Trophoblast cell (in vitro differentiated cells and primary cell): ENCODE measurements at regions not wholly inside any gene's neighbourhood (a gene's known extent, or its start where the extent isn't known, plus 50 kb on each side); places are given as distances from the start of the nearest gene placed in this dataset.

ENCODE experiments used
- DNase-seq, 2 donors: peaks; one replicate each; pipeline ENCODE4 v3.0.0-alpha.2; 2016
- H2AFZ ChIP-seq: 2 replicates; pipeline ENCODE4 v1.6.1; 2013; ENCODE audit warnings: low read length, moderate library complexity, mild to moderate bottlenecking; ENCODE audit not compliant: insufficient read depth, poor library complexity
- H2AK5ac ChIP-seq: 2 replicates; pipeline ENCODE4 v1.6.1; 2013; ENCODE audit warnings: mild to moderate bottlenecking, low read length
- H2BK120ac ChIP-seq: 2 replicates; pipeline ENCODE4 v1.6.1; 2013; ENCODE audit warnings: low read length, mild to moderate bottlenecking, moderate library complexity; ENCODE audit not compliant: insufficient read depth, poor library complexity
- H2BK12ac ChIP-seq: 2 replicates; pipeline ENCODE4 v1.6.1; 2013; ENCODE audit warnings: mild to moderate bottlenecking, low read length, moderate library complexity
- H2BK5ac ChIP-seq: 2 replicates; pipeline ENCODE4 v1.6.1; 2013; ENCODE audit warnings: low read length, low read depth, moderate library complexity, mild to moderate bottlenecking; ENCODE audit not compliant: poor library complexity
- H3K14ac ChIP-seq: 2 replicates; pipeline ENCODE4 v1.6.1; 2013; ENCODE audit warnings: mild to moderate bottlenecking, low read length
- H3K18ac ChIP-seq: 2 replicates; pipeline ENCODE4 v1.6.1; 2013; ENCODE audit warnings: mild to moderate bottlenecking, low read length
- H3K23ac ChIP-seq: 2 replicates; pipeline ENCODE4 v1.6.1; 2013; ENCODE audit warnings: low read length
- H3K27ac ChIP-seq: 2 replicates; pipeline ENCODE4 v1.5.1; 2013; ENCODE audit warnings: low read depth, mild to moderate bottlenecking, inconsistent platforms, low read length, moderate library complexity
- H3K27me3 ChIP-seq: 2 replicates; pipeline ENCODE4 v1.6.1; 2013; ENCODE audit warnings: inconsistent platforms, mild to moderate bottlenecking, low read length, moderate library complexity; ENCODE audit not compliant: insufficient read depth
- H3K36me3 ChIP-seq, 2 experiments: 1 replicate in 1 of 2; 2 replicates in 1 of 2; pipeline ENCODE4 v1.6.1; 2013; ENCODE audit warnings: low read length in 2 of 2, mild to moderate bottlenecking in 2 of 2, moderate library complexity in 1 of 2; ENCODE audit not compliant: insufficient read depth in 2 of 2, control insufficient read depth in 1 of 2
- H3K4ac ChIP-seq: 2 replicates; pipeline ENCODE4 v1.6.1; 2013; ENCODE audit warnings: low read depth, mild to moderate bottlenecking, low read length, moderate library complexity
- H3K4me1 ChIP-seq, 2 experiments: 1 replicate in 1 of 2; 2 replicates in 1 of 2; pipeline ENCODE4 v1.6.1; 2013; ENCODE audit warnings: low read length in 2 of 2, mild to moderate bottlenecking in 2 of 2, moderate library complexity in 1 of 2; ENCODE audit not compliant: insufficient read depth in 2 of 2, control insufficient read depth in 1 of 2
- H3K4me2 ChIP-seq: 2 replicates; pipeline ENCODE4 v1.6.1; 2013; ENCODE audit warnings: inconsistent platforms, mild to moderate bottlenecking, low read length, moderate library complexity
- H3K4me3 ChIP-seq: 2 replicates; pipeline ENCODE4 v1.5.1; 2013; ENCODE audit warnings: mild to moderate bottlenecking, low read depth, low read length, inconsistent platforms
- H3K79me1 ChIP-seq: one replicate; pipeline ENCODE4 v1.6.1; 2013; ENCODE audit warnings: low read length
- H3K79me2 ChIP-seq: 2 replicates; pipeline ENCODE4 v1.6.1; 2013; ENCODE audit warnings: low read length, mild to moderate bottlenecking; ENCODE audit not compliant: control insufficient read depth, insufficient read depth, poor library complexity
- H3K9ac ChIP-seq: 2 replicates; pipeline ENCODE4 v1.6.1; 2013; ENCODE audit warnings: mild to moderate bottlenecking, low read length
- H3K9me3 ChIP-seq: 2 replicates; pipeline ENCODE4 v1.6.1; 2013; ENCODE audit warnings: low read depth, mild to moderate bottlenecking, control low read depth, inconsistent platforms, low read length; ENCODE audit not compliant: insufficient read depth
- H4K12ac ChIP-seq: 2 replicates; pipeline ENCODE4 v1.6.1; 2013; ENCODE audit warnings: low read depth, mild to moderate bottlenecking, low read length, moderate library complexity
- H4K8ac ChIP-seq: 2 replicates; pipeline ENCODE4 v1.6.1; 2013; ENCODE audit warnings: low read depth, mild to moderate bottlenecking, low read length, moderate library complexity
- H4K91ac ChIP-seq: one replicate; pipeline ENCODE4 v1.6.1; 2013; ENCODE audit warnings: low read depth, mild to moderate bottlenecking, low read length, moderate library complexity
- WGBS: extraction: QIAGEN DNeasy Blood & Tissue Kit; methylation state at CpG from one replicate; pipeline ENCODE4 v1.1.7; 2013; ENCODE audit warnings: missing lambda C conversion rate; ENCODE audit not compliant: insufficient read length, insufficient coverage; ENCODE audit errors: extremely low coverage; 5-methylcytosine and 5-hydroxymethylcytosine counted together

DNA sequence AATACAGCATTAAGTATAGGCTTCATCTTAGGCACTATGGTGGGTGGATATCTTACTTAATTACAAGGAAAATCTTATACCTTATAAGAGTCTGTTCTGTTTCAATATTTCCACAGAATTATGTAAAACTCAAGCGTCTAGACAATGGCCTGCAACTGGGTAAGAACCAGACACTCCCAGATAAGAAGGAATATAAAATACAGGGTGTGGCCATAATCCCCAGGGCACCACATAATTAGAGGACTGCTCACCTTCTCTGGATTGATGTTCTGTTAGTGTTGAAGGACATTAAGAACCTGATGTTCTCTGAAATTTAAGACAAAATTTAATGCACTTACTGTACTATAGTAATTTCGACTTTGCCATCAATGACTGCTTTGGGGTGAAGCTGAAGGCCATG is 198.2 kb upstream of the ARSJ start:
- no peak overlapping the region for H2BK5ac ChIP-seq
- no peaks in the 10 kb centered on the region for H3K27me3 ChIP-seq
- no peak overlapping the region for H3K27ac ChIP-seq
- no peaks in the 10 kb centered on the region for H3K79me1 ChIP-seq
- no peak overlapping the region for H3K4me2 ChIP-seq
- no peak overlapping the region for H3K14ac ChIP-seq
- H3K23ac ChIP-seq, result no peak overlapping the region
- no peak overlapping the region for H3K4ac ChIP-seq
- H3K18ac ChIP-seq, result no peak overlapping the region
- no peaks in the 10 kb centered on the region for H3K79me2 ChIP-seq
- H3K9me3 ChIP-seq, result no peaks in the 10 kb centered on the region
- H2AK5ac ChIP-seq, result no peak overlapping the region
- no peak overlapping the region for H4K12ac ChIP-seq
- whole genome bisulfite sequencing, result no CpG with 5 or more reads among the region's 2 CpGs
- no peak overlapping the region for H2BK120ac ChIP-seq
- H2BK12ac ChIP-seq, result no peak overlapping the region
- no peak overlapping the region for H4K91ac ChIP-seq
- no peak for DNase-seq
- H3K36me3 ChIP-seq, result no peaks in the 10 kb centered on the region
- no peak overlapping the region for H4K8ac ChIP-seq
- no peak overlapping the region for H3K4me3 ChIP-seq
- H3K9ac ChIP-seq, result no peak overlapping the region
- no peaks in the 10 kb centered on the region for H3K4me1 ChIP-seq
- no peak overlapping the region for H2AFZ ChIP-seq

DNA sequence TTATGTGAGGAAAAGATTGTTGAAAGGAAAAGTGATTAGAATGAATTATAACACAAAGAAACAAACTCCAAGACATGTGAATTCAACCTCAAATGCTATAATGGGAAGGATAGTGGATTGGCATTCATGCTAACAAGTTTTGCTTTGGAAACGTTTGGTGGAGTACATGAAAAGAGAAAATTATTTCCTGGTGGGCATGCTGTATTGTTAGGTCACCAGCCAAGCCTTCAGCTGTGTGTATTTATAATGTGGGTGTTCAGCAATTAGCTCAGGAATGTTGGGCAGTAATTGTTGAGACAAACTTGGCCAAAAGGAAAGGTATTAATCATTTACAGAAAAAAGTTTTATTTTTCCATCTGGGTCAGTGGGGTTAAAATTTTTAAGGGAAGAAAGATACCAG is 198.9 kb upstream of the ARSJ start:
- no peak overlapping the region for H4K8ac ChIP-seq
- H3K14ac ChIP-seq, result no peak overlapping the region
- no peak overlapping the region for H2BK120ac ChIP-seq
- no peaks in the 10 kb centered on the region for H3K27me3 ChIP-seq
- no peak overlapping the region for H3K9ac ChIP-seq
- WGBS, result no CpG with 5 or more reads among the region's 1 CpG
- no peak overlapping the region for H2AFZ ChIP-seq
- no peak overlapping the region for H3K18ac ChIP-seq
- no peak for DNase-seq
- H2BK5ac ChIP-seq, result no peak overlapping the region
- H3K36me3 ChIP-seq, result no peaks in the 10 kb centered on the region
- no peak overlapping the region for H2BK12ac ChIP-seq
- no peaks in the 10 kb centered on the region for H3K4me1 ChIP-seq
- peaks cover 5% of the 10 kb centered on the region for H3K9me3 ChIP-seq
- H3K4me2 ChIP-seq, result no peak overlapping the region
- no peak overlapping the region for H3K4ac ChIP-seq
- H3K23ac ChIP-seq, result no peak overlapping the region
- no peaks in the 10 kb centered on the region for H3K79me1 ChIP-seq
- H4K91ac ChIP-seq, result no peak overlapping the region
- no peak overlapping the region for H3K27ac ChIP-seq
- no peak overlapping the region for H4K12ac ChIP-seq
- no peaks in the 10 kb centered on the region for H3K79me2 ChIP-seq
- H2AK5ac ChIP-seq, result no peak overlapping the region
- H3K4me3 ChIP-seq, result no peak overlapping the region

DNA sequence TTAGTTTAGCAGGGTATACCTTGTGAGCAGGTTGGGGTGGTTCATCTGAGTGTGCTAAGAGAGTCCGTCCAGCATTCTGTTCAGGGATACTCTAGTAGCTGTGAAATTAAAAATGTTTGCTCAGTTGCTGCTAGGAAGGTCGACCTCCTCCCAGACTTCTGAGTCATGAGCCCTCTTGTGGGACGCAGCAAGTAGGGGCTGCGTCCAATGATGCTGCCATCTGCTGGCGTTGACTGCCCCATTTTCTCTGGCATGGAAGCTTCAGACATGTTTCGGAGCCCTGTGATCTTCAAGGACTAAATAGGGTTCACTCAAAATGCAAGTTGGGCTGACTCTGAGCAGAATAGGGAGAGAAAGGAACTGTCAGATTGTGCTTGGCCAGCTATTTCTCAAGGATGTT is 201.0 kb upstream of the ARSJ start:
- H3K23ac ChIP-seq, result no peak overlapping the region
- no CpG with 5 or more reads among the region's 6 CpGs for WGBS
- no peak overlapping the region for H3K9ac ChIP-seq
- H3K36me3 ChIP-seq, result no peaks in the 10 kb centered on the region
- H2AFZ ChIP-seq, result no peak overlapping the region
- H3K27ac ChIP-seq, result no peak overlapping the region
- no peak overlapping the region for H3K4me3 ChIP-seq
- peaks cover 5% of the 10 kb centered on the region for H3K9me3 ChIP-seq
- no peak overlapping the region for H2BK12ac ChIP-seq
- peak in 1 of 2 donors; percentile 19 for DNase-seq
- no peaks in the 10 kb centered on the region for H3K79me2 ChIP-seq
- no peak overlapping the region for H2AK5ac ChIP-seq
- H4K91ac ChIP-seq, result no peak overlapping the region
- no peaks in the 10 kb centered on the region for H3K4me1 ChIP-seq
- H4K12ac ChIP-seq, result no peak overlapping the region
- no peaks in the 10 kb centered on the region for H3K79me1 ChIP-seq
- no peak overlapping the region for H3K4me2 ChIP-seq
- no peak overlapping the region for H3K18ac ChIP-seq
- no peak overlapping the region for H3K4ac ChIP-seq
- H4K8ac ChIP-seq, result no peak overlapping the region
- H3K14ac ChIP-seq, result no peak overlapping the region
- H2BK5ac ChIP-seq, result no peak overlapping the region
- H3K27me3 ChIP-seq, result no peaks in the 10 kb centered on the region
- H2BK120ac ChIP-seq, result no peak overlapping the region

DNA sequence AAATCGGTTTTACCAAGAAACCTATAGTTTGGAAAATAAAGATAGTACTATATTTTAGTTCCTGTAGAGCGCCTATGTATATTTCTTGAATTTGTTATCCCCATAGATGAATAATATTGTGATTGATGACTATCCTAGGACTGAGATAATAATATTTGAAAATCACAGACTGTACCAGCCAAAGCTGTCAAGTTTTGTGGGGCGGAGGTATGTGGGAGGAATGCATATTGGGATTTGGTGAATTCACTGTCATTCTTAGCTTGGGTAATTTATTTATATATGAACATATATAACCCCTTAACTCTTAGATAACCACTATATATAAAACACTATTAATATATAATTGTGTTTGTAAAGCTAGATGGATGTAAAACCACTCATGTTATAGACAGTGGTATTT is 205.5 kb upstream of the ARSJ start:
- Histone ChIP-seq H4K91ac (no peak overlapping the region), H2BK12ac (no peak overlapping the region), H3K4ac (no peak overlapping the region), H2BK120ac (no peak overlapping the region), H3K4me1 (no peaks in the 10 kb centered on the region), H4K8ac (no peak overlapping the region), H4K12ac (no peak overlapping the region), H3K4me2 (no peak overlapping the region), H3K27ac (no peak overlapping the region), H2AFZ (no peak overlapping the region), H3K18ac (no peak overlapping the region), H3K79me2 (no peaks in the 10 kb centered on the region), H2BK5ac (no peak overlapping the region), H3K9ac (no peak overlapping the region), H3K79me1 (no peaks in the 10 kb centered on the region), H3K27me3 (no peaks in the 10 kb centered on the region), H3K36me3 (no peaks in the 10 kb centered on the region), H2AK5ac (no peak overlapping the region), H3K4me3 (no peak overlapping the region), H3K14ac (no peak overlapping the region), H3K9me3 (peaks cover 5% of the 10 kb centered on the region), H3K23ac (no peak overlapping the region)
- no CpG with 5 or more reads among the region's 3 CpGs for WGBS
- DNase-seq, result no peak

DNA sequence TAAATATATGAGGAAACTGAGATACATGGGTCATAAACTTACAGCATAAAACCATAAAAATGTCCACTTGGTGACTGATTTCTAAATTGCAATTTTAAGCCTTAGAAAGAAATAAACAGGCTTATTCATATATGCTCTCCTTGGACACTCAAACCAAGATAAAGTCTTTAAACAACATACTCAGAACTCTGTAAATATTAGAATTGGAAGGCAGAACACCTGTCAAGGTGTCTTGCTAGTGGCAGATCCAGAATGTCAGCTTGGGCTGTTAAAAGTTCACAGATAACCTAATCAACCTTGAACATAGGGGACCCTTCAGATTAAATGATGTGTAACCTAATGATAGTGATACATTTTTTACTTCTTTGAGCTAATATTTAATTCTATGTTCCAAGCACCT is 208.1 kb upstream of the ARSJ start:
- no peak for DNase-seq
- no peaks in the 10 kb centered on the region for H3K36me3 ChIP-seq
- H3K4me3 ChIP-seq, result no peak overlapping the region
- no peak overlapping the region for H4K12ac ChIP-seq
- no peak overlapping the region for H3K27ac ChIP-seq
- no peaks in the 10 kb centered on the region for H3K27me3 ChIP-seq
- H2BK120ac ChIP-seq, result no peak overlapping the region
- no peaks in the 10 kb centered on the region for H3K79me1 ChIP-seq
- no peak overlapping the region for H3K14ac ChIP-seq
- no peak overlapping the region for H2BK5ac ChIP-seq
- H3K23ac ChIP-seq, result no peak overlapping the region
- no peak overlapping the region for H3K4me2 ChIP-seq
- no peak overlapping the region for H3K9ac ChIP-seq
- no peak overlapping the region for H2AK5ac ChIP-seq
- no peak overlapping the region for H2BK12ac ChIP-seq
- no peaks in the 10 kb centered on the region for H3K79me2 ChIP-seq
- no peak overlapping the region for H4K8ac ChIP-seq
- H2AFZ ChIP-seq, result no peak overlapping the region
- no peak overlapping the region for H4K91ac ChIP-seq
- no peak overlapping the region for H3K18ac ChIP-seq
- no peaks in the 10 kb centered on the region for H3K4me1 ChIP-seq
- no peak overlapping the region for H3K4ac ChIP-seq
- H3K9me3 ChIP-seq, result peaks cover 5% of the 10 kb centered on the region
